GM18499 (cell line): ENCODE measurements at regions not wholly inside any gene's neighbourhood (a gene's known extent, or its start where the extent isn't known, plus 50 kb on each side); places are given as distances from the start of the nearest gene placed in this dataset.
"Not testable (repeated sequence)": the region's sequence is repeated elsewhere in the genome, so short reads cannot be mapped to it uniquely, and the experiment has no call there.

Experiments
- ATAC-seq: cut with Tn5 transposase; IDR thresholded peaks from one replicate; pipeline ENCODE4 v1.9.1; 2021; ENCODE audit warnings: moderate number of reproducible peaks; ENCODE audit not compliant: insufficient read depth, unreplicated experiment

- no peak for ATAC-seq
Observed at GRCh38 chr4:85094735-85095134, 128.2 kb upstream of the WDFY3 start.

GRCh38 chr4:85102606-85103005 lies 136.1 kb upstream of the WDFY3 start:
- ATAC-seq: no peak

- no peak for ATAC-seq
Observed at GRCh38 chr4:85106166-85106565, 139.7 kb upstream of the WDFY3 start.

GRCh38 chr4:85106805-85107336 lies 140.4 kb upstream of the WDFY3 start:
- no peak for ATAC-seq

- no peak for ATAC-seq
Observed at GRCh38 chr4:85107553-85107952, 141.1 kb upstream of the WDFY3 start.

GRCh38 chr4:85113706-85114105 lies 147.2 kb upstream of the WDFY3 start:
- ATAC-seq: no peak

GRCh38 chr4:85114526-85114925 lies 148.0 kb upstream of the WDFY3 start:
- ATAC-seq: no peak

- ATAC-seq: no peak
Observed at GRCh38 chr4:85116008-85116407, 149.5 kb upstream of the WDFY3 start.

- no peak for ATAC-seq
Observed at GRCh38 chr4:85125688-85126087, 159.2 kb upstream of the WDFY3 start.

- no peak for ATAC-seq
Observed at GRCh38 chr4:85126991-85127591, 160.6 kb upstream of the WDFY3 start.

- ATAC-seq: peak; percentile 70
Observed at GRCh38 chr4:85127653-85128052, 161.2 kb upstream of the WDFY3 start.

GRCh38 chr4:85128246-85129204 lies 162.0 kb upstream of the WDFY3 start:
- ATAC-seq: no peak

GRCh38 chr4:85129354-85130125 lies 163.1 kb upstream of the WDFY3 start:
- ATAC-seq: not testable (repeated sequence)

- no peak for ATAC-seq
Observed at GRCh38 chr4:85132117-85132516, 165.6 kb upstream of the WDFY3 start.

- ATAC-seq: no peak
Observed at GRCh38 chr4:85132570-85132969, 166.1 kb upstream of the WDFY3 start.

GRCh38 chr4:85139749-85140148 lies 173.3 kb upstream of the WDFY3 start:
- ATAC-seq: not testable (repeated sequence)

- ATAC-seq: no peak
Observed at GRCh38 chr4:85142451-85142850, 176.0 kb upstream of the WDFY3 start.

- peak; percentile 86 for ATAC-seq
Observed at GRCh38 chr4:85147481-85148076, 181.1 kb upstream of the WDFY3 start.

- no peak for ATAC-seq
Observed at GRCh38 chr4:85149676-85150075, 183.2 kb upstream of the WDFY3 start.

GRCh38 chr4:85151371-85151770 lies 184.9 kb upstream of the WDFY3 start:
- ATAC-seq: no peak
